ENCODE measurements at regions not wholly inside any gene's neighbourhood (a gene's known extent, or its start where the extent isn't known, plus 50 kb on each side); places are given as distances from the start of the nearest gene placed in this dataset.

- TF ChIP-seq CTCF (conservative IDR thresholded peaks at IDR 0.05) (no peak), ZFX (IDR thresholded peaks at IDR 0.05) (no peak)
Measured at GRCh38 chr1:184827600-184828368, 73.1 kb upstream of the EDEM3 start.
